ENCODE measurements at regions not wholly inside any gene's neighbourhood (a gene's known extent, or its start where the extent isn't known, plus 50 kb on each side); places are given as distances from the start of the nearest gene placed in this dataset.

DNA sequence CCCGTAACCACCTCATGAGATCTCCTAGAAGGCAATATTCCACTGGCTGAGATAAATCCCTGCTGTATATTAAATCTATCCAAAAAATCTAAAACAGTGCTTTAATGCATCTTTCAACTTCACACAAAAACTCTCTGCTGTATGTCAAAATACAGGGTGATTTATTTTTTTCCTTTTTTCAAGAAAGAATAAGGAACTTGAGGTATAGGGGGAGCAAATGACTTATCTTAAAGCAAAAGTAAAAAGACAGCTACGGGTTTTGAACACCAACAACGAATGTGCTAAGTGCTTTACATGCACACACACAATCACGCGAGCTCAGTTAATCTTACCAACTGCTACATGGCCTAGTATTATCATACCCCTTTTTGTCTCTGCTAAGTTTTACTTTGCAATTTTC lies 168.9 kb upstream of the PHF14 start:
- CTCF ChIA-PET = no interaction called here
- Histone ChIP-seq H3K9me3 (ENCODE audit: control insufficient read depth, insufficient read depth, low read depth, low read length) (no peaks in the 10 kb centered on the region), H3K4me1 (ENCODE audit: control insufficient read depth, insufficient read depth, low read length) (no peaks in the 10 kb centered on the region), H3K4me3 (ENCODE audit: low read depth, low read length) (no peak overlapping the region), H3K27ac (ENCODE audit: extremely low read depth, low read depth, low read length) (no peak overlapping the region), H3K36me3 (ENCODE audit: control insufficient read depth in 2 of 2, insufficient read depth in 1 of 2, low read length in 2 of 2) (no peaks in the 10 kb centered on the region)
- POLR2A ChIA-PET = no interaction called here
- TF ChIP-seq, protein P1, sequence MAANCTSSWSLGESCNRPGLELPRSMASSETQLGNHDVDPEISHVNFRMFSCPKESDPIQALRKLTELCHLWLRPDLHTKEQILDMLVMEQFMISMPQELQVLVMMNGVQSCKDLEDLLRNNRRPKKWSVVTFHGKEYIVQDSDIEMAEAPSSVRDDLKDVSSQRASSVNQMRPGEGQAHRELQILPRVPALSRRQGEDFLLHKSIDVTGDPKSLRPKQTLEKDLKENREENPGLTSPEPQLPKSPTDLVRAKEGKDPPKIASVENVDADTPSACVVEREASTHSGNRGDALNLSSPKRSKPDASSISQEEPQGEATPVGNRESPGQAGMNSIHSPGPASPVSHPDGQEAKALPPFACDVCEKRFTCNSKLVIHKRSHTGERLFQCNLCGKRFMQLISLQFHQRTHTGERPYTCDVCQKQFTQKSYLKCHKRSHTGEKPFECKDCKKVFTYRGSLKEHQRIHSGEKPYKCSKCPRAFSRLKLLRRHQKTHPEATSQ (tag by site-specific recombination; IDR thresholded peaks at IDR 0.05) = no peak
- TF ChIP-seq HOXD13 (CRISPR knock-in tag; IDR thresholded peaks at IDR 0.05; ENCODE audit: borderline replicate concordance) (no peak), ZNF266 (tag by site-specific recombination; IDR thresholded peaks at IDR 0.05; ENCODE audit: low read depth) (no peak), ZNF521 (tag by site-specific recombination; IDR thresholded peaks at IDR 0.05) (no peak), SP2 (tag by site-specific recombination; IDR thresholded peaks at IDR 0.05) (no peak), ZNF121 (tag by site-specific recombination; IDR thresholded peaks at IDR 0.05) (no peak), SCRT1 (tag by site-specific recombination; IDR thresholded peaks at IDR 0.05; ENCODE audit: borderline replicate concordance) (no peak), HOXC10 (CRISPR knock-in tag; IDR thresholded peaks at IDR 0.05) (no peak), ZFP41 (tag by site-specific recombination; IDR thresholded peaks at IDR 0.05; ENCODE audit: borderline replicate concordance) (no peak), KLF7 (tag by site-specific recombination; IDR thresholded peaks at IDR 0.05; ENCODE audit: borderline replicate concordance) (no peak), ZNF76 (tag by site-specific recombination; IDR thresholded peaks at IDR 0.05; ENCODE audit: borderline replicate concordance, low read depth) (no peak), REPIN1 (tag by site-specific recombination; IDR thresholded peaks at IDR 0.05; ENCODE audit: low read depth) (no peak), SP7 (tag by site-specific recombination; IDR thresholded peaks at IDR 0.05) (no peak), ZNF302 (tag by site-specific recombination; IDR thresholded peaks at IDR 0.05; ENCODE audit: low read depth) (no peak), ZNF16 (tag by site-specific recombination; IDR thresholded peaks at IDR 0.05; ENCODE audit: low read depth) (no peak), ZNF248 (tag by site-specific recombination; IDR thresholded peaks at IDR 0.05) (no peak), IKZF3 (tag by site-specific recombination; IDR thresholded peaks at IDR 0.05) (no peak)
- TF ChIP-seq, protein P2, sequence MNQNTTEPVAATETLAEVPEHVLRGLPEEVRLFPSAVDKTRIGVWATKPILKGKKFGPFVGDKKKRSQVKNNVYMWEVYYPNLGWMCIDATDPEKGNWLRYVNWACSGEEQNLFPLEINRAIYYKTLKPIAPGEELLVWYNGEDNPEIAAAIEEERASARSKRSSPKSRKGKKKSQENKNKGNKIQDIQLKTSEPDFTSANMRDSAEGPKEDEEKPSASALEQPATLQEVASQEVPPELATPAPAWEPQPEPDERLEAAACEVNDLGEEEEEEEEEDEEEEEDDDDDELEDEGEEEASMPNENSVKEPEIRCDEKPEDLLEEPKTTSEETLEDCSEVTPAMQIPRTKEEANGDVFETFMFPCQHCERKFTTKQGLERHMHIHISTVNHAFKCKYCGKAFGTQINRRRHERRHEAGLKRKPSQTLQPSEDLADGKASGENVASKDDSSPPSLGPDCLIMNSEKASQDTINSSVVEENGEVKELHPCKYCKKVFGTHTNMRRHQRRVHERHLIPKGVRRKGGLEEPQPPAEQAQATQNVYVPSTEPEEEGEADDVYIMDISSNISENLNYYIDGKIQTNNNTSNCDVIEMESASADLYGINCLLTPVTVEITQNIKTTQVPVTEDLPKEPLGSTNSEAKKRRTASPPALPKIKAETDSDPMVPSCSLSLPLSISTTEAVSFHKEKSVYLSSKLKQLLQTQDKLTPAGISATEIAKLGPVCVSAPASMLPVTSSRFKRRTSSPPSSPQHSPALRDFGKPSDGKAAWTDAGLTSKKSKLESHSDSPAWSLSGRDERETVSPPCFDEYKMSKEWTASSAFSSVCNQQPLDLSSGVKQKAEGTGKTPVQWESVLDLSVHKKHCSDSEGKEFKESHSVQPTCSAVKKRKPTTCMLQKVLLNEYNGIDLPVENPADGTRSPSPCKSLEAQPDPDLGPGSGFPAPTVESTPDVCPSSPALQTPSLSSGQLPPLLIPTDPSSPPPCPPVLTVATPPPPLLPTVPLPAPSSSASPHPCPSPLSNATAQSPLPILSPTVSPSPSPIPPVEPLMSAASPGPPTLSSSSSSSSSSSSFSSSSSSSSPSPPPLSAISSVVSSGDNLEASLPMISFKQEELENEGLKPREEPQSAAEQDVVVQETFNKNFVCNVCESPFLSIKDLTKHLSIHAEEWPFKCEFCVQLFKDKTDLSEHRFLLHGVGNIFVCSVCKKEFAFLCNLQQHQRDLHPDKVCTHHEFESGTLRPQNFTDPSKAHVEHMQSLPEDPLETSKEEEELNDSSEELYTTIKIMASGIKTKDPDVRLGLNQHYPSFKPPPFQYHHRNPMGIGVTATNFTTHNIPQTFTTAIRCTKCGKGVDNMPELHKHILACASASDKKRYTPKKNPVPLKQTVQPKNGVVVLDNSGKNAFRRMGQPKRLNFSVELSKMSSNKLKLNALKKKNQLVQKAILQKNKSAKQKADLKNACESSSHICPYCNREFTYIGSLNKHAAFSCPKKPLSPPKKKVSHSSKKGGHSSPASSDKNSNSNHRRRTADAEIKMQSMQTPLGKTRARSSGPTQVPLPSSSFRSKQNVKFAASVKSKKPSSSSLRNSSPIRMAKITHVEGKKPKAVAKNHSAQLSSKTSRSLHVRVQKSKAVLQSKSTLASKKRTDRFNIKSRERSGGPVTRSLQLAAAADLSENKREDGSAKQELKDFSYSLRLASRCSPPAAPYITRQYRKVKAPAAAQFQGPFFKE (tag by site-specific recombination; IDR thresholded peaks at IDR 0.05; ENCODE audit: borderline replicate concordance) = no peak
- TF ChIP-seq, protein P3, sequence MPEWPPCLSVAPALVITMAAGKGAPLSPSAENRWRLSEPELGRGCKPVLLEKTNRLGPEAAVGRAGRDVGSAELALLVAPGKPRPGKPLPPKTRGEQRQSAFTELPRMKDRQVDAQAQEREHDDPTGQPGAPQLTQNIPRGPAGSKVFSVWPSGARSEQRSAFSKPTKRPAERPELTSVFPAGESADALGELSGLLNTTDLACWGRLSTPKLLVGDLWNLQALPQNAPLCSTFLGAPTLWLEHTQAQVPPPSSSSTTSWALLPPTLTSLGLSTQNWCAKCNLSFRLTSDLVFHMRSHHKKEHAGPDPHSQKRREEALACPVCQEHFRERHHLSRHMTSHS (tag by site-specific recombination; IDR thresholded peaks at IDR 0.05) = no peak
- TF ChIP-seq, protein P4, sequence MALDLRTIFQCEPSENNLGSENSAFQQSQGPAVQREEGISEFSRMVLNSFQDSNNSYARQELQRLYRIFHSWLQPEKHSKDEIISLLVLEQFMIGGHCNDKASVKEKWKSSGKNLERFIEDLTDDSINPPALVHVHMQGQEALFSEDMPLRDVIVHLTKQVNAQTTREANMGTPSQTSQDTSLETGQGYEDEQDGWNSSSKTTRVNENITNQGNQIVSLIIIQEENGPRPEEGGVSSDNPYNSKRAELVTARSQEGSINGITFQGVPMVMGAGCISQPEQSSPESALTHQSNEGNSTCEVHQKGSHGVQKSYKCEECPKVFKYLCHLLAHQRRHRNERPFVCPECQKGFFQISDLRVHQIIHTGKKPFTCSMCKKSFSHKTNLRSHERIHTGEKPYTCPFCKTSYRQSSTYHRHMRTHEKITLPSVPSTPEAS (tag by site-specific recombination; IDR thresholded peaks at IDR 0.05) = no peak

Measured in HEK293 (cell line).